CD4-positive, alpha-beta T cell treated with Interleukin-1 beta for 1 hour (primary cell): ENCODE measurements at regions not wholly inside any gene's neighbourhood (a gene's known extent, or its start where the extent isn't known, plus 50 kb on each side); places are given as distances from the start of the nearest gene placed in this dataset.

Source experiments
- DNase-seq, 2 donors: peaks; one replicate each; pipeline ENCODE4 v3.0.0-alpha.2; 2020 to 2022

DNA sequence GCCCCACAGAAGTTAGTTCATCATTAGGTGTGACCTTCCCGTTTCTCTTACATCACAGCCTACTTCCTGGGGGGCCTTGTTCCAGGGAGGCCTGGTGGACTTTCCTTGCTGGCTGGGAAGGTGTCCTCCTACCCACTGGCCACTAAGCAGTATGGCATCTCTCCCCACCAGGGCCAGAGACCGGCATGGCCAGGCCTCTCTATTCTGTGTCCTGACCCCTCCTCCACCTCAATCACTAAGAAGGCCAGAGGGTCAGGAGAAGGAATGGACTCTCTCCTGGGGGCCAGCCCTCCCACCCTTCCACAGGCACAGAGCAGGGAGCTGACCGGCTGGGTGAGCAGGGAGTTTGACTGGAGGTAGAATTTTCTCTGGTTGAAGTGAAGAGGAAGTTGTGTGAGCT, 81.9 kb downstream of the PJA1 start:
- no peak for DNase-seq

- no peak for DNase-seq
These were observed 82.5 kb downstream of the PJA1 start for GRCh38 chrX:69082753-69083150.

DNA sequence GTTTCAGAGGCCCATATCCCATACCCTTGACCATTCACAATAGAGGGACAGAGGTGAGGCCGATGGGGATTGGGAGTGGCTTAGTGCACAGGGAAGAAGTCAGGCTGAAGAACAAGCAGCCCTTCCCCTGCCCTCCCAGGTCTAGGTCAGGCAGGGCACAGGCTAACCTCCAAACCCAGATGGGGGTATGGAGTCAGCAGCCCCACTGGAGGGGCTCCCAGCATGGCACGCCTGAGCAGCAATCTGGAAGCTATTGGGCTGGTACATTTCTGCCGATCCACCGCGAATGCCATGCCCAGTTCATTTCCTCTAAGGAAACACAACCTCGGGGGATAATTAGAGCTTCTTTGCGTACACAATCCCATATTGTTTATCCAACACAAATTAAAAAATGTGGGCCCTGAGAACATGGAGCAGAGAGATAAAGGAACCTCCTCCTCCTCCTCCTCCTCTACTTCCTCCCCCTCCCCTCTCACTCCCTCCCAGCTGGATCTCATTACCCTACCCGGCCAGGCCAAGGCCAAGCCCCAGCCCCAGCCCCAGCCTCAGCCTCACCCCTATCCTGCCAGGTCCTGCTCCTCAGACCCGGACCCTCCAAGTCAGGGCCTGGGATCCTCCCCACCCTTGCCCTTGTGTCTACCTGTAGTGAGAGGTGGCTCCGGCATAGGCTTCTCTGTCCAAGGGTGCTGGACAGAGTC, 83.0 kb downstream of the PJA1 start:
- DNase-seq = no peak

DNA sequence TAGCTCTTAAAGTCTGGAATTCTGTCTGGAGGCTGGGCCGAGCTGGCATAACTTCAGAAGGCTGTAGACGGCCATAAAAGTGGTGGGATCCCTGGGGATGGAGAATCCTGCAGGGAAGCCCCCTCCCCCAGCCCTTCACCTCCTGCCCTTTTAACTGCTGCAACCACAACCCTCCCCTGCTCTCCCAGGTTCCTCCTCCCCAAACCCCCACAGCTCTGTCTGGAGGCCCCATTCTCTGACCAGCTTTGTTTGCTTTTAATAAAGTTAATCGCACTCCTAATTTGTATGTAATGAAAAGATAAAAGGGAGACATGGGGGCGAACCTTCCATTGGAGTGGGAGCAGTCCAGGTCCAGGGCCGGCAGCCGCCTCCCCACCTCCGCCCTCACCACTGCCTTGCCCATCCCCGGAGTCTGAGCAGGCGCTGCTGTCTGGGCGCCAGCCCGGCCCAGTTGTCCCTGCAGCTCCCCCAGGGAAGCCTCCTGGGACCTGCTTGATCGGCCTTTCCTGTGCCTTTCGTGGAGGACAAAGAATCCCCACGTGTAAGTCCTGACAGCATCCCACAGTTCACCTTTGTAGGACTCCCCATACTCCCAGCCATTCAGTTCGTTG, 84.3 kb downstream of the PJA1 start:
- no peak for DNase-seq

DNA sequence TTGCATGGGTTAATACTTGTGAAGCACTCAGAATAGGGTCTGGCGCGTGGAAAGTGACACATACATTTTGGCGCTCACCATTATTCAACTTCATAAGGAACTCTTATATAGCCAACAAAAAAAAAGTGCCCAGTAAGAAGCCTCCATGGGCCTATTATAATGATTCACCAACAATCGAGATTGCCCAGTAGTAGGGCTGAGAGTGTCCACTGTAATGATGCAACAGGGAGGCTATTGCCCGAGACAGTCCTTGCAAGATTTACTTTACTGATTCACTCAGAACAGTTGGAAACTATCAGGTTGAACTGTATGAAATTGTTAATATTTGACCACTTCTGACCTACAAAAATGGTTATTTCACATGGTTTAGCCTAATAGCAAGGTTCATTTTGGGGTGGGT, 86.0 kb downstream of the PJA1 start:
- DNase-seq = no peak

DNA sequence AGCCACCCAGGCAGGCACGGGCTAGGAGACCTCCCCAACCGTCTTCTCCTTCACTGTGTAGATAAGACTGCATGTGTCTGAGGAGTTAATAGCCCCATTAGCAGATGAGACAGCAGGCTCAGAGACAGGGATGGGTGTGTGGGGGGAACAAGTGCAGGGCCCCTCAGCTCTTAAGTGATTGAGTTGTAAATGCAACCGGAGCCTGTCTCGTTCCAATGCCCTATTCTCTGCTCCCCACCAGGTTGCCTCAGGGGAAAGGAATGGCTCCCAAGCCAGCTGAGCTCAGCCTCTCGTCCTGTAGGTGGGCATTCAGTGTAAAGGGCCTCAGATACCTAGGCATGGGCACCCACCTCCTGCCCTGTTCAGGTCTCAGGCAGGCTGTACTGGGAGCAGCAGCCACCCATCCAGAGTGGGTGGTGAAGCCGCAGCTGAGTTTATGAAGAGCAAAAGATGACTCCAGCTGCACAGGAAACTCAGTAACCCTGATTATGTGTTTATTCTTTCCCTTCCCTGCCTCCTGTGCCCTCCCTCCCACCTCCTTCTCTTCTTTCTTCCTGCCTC, 87.3 kb downstream of the PJA1 start:
- no peak for DNase-seq

DNA sequence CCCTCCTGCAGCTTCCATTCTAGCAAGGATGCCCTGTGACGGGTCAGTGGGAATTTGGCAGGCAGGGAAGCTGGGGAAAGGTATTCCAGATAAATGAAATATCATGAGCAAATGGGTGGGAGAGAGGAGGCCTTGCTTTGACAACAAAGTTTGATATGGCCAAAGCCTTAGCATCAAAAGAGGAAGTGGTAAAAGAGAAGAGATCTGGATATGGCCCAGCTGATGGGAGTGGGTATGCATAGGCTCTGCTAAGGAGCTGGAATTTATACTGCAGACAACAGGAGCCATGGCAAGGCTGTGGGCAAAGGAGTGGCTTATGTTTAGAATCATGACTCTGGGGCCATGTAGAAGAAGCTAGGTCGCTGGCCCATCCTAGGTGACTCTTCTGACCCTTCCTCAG, 89.2 kb downstream of the PJA1 start:
- DNase-seq = no peak

DNA sequence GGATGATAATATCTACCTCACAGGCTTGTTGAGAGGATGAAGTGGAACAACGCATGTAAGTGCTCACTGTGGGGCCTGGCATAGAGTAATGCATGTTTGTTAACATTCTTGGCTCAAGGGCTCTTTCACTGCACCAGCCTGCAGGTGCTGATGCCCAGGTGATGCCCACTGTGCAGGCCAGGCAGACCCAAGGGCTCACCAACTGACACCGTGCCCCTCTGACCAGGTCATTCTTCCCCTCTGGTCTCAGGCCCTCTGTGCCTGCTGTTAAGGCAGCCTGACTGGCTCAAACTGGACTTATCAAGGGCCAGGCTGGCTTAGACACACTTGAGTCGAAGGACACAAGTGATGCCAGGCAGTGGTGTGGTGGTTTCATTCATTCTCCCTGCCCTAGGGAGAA, 90.5 kb downstream of the PJA1 start:
- no peak for DNase-seq

- DNase-seq = no peak
These were observed 91.5 kb downstream of the PJA1 start for GRCh38 chrX:69073721-69074120.

DNA sequence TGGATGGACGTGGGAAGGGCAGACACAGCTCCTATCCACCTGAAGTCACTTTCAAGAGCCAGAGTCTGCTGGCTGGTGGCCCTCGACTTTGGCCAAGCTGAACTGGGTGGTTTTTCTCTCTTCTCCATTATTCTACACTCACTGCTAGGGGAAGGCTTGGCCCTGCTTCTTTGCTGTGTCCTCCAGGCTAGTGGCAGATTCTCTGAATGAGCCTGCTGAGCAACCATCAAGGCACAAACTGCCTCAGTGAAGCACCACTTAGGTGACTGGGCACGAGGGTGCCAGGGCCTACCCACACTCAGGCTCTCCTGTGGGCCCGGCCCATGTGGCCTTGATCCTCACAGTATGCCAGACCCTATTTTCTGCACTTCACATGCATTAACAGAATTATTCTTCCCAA, 92.0 kb downstream of the PJA1 start:
- no peak for DNase-seq

GRCh38 chrX:69072486-69073006, 92.7 kb downstream of the PJA1 start:
- DNase-seq = no peak

- no peak for DNase-seq
These were observed 94.2 kb downstream of the PJA1 start for GRCh38 chrX:69070949-69071650.

DNA sequence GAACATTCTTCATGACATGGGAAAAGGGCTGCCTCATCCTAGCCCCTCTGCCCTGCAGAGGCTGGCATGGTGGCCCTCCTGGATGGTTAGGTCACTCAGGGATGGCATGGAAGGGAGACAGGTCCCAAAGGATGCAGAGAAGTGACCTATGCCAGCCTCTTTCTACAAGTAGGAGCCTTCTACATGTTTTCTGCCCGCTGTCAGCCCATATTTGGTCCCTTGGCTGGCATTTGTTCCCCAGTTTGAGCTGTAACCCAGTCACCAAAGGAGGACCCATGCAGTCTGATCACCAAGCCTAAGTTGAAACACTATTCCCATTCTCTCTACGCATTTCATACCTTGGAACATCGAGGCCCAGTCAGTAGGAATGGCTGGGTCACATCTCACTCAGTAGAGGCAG, 95.4 kb downstream of the PJA1 start:
- no peak for DNase-seq

GRCh38 chrX:69069086-69069445, 96.2 kb downstream of the PJA1 start:
- no peak for DNase-seq

DNA sequence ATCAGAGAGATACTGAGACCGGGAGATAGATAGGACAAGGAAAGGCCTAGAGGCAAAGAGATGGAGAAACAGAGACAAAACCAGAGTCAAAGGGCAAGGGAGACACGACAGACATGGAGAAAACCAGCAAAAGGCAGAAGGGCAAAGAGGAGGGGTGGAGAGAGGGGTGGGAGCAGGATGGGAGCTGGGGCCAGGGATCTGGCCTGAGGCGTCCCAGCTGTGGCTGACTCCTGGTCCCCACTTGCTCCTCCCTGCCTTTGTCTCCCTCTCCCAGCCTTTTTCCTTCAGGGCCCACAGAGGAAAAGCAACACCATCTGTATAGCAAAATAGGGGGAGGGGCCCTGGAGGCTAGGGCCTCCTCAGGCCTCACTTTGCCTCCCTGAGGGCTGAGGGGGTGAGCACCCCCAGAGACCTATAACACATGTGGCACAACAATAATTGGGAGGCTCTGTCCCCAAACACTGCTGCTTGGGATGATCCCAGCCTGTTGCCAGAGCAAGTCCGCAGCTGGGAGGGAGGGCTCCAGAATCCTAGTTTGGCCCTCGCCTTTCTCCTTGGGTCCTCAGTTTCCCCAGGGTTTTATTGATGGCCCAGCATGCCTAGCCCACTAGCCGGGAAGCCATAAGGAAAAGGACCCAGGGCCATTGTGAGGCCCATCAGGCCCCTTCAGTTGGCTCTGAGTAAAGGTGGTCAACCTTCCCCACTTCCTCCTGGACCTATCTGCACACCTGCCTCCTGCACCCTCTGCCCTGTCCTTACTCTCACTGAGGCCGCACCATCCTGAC, 96.8 kb downstream of the PJA1 start:
- DNase-seq = no peak

DNA sequence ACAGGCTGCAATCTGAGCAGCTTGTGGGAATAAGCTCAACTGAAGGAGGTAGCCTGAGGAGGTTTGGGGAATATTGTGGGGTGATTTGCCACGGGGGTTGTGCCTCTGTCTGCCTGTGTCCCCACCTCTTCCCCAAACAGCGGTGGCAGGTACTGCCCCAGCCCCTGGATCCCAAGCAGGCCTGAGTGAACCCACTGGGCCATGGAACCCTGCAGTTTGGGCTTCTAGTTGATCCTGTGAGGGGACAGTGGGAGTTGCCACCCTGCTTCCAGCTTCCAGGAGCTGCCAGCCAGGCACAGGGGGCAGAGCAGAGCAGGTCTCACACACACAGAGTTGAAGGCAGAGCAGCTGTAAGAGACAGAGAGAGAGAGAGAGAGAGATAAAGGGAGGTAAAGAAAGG, 97.4 kb downstream of the PJA1 start:
- no peak for DNase-seq

GRCh38 chrX:69066966-69067525, 98.2 kb downstream of the PJA1 start:
- no peak for DNase-seq

- DNase-seq = no peak
These were observed 99.1 kb downstream of the PJA1 start for GRCh38 chrX:69066021-69066757.

GRCh38 chrX:69065451-69065850, 99.8 kb downstream of the PJA1 start:
- no peak for DNase-seq

GRCh38 chrX:69063486-69063885, 101.8 kb downstream of the PJA1 start:
- no peak for DNase-seq

- no peak for DNase-seq
These were observed 102.8 kb downstream of the PJA1 start for GRCh38 chrX:69062493-69062892.
